ENCODE measurements at regions not wholly inside any gene's neighbourhood (a gene's known extent, or its start where the extent isn't known, plus 50 kb on each side); places are given as distances from the start of the nearest gene placed in this dataset.

DNA sequence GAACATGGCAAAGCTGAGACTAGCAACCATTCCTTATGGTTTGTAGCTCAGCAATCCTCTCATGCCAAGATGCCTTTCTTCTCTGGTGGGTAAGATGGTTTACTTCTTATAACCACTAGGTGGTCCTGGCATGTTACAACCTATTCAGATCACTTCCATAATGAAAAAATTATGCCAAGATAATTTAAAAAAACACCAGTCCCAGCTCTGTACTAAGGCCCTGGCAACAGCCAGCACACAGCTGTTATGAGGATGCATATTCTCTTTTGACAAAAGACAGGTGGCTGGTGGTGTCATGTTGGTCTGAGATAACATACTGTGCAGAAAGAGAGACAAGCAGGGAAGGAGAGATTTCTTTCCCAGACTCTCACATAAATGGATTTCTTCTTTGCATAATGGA is 65.7 kb upstream of the FRMD4B start:
- TF ChIP-seq, protein P1, sequence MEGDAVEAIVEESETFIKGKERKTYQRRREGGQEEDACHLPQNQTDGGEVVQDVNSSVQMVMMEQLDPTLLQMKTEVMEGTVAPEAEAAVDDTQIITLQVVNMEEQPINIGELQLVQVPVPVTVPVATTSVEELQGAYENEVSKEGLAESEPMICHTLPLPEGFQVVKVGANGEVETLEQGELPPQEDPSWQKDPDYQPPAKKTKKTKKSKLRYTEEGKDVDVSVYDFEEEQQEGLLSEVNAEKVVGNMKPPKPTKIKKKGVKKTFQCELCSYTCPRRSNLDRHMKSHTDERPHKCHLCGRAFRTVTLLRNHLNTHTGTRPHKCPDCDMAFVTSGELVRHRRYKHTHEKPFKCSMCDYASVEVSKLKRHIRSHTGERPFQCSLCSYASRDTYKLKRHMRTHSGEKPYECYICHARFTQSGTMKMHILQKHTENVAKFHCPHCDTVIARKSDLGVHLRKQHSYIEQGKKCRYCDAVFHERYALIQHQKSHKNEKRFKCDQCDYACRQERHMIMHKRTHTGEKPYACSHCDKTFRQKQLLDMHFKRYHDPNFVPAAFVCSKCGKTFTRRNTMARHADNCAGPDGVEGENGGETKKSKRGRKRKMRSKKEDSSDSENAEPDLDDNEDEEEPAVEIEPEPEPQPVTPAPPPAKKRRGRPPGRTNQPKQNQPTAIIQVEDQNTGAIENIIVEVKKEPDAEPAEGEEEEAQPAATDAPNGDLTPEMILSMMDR (IDR thresholded peaks at IDR 0.05) = no peak
- TF ChIP-seq POLR2A (IDR thresholded peaks at IDR 0.05) = no peak

Data from testis (tissue), 2 donors.